Thyroid gland (tissue), 4 donors: ENCODE measurements at regions not wholly inside any gene's neighbourhood (a gene's known extent, or its start where the extent isn't known, plus 50 kb on each side); places are given as distances from the start of the nearest gene placed in this dataset.

Experiments used
- CTCF ChIP-seq, 6 experiments: fragments of 200-600 bp in 3 of 6; fragments of 450-650 bp in 3 of 6; sonication (generic) in 3 of 6; IDR thresholded peaks; one replicate each; pipeline ENCODE4 v1.5.1; 2016 to 2019; ENCODE audit warnings: antibody characterized with exemption in 6 of 6, mild to moderate bottlenecking in 2 of 6, inconsistent platforms in 1 of 6, moderate library complexity in 1 of 6
- POLR2A ChIP-seq, 2 donors: fragments of 450-650 bp; IDR thresholded peaks; one replicate each; pipeline ENCODE4 v1.6.1; 2017; ENCODE audit warnings: antibody characterized with exemption in 2 of 2, mild to moderate bottlenecking in 2 of 2, moderate library complexity in 1 of 2

- TF ChIP-seq CTCF (IDR thresholded peaks at IDR 0.05) (no peak), POLR2A (IDR thresholded peaks at IDR 0.05) (no peak)
These were observed 523.0 kb upstream of the ANKRD30A start for GRCh38 chr10:36602374-36602773.
